GM23248 (cell line): ENCODE measurements at regions not wholly inside any gene's neighbourhood (a gene's known extent, or its start where the extent isn't known, plus 50 kb on each side); places are given as distances from the start of the nearest gene placed in this dataset.

Experiments
- EZH2 ChIP-seq: fragments of 200-600 bp; sonication (generic); IDR thresholded peaks from 2 replicates; pipeline ENCODE4 v1.6.1; 2018; ENCODE audit warnings: antibody characterized with exemption, mild to moderate bottlenecking; ENCODE audit not compliant: insufficient read depth, poor library complexity, severe bottlenecking
- EZH2phosphoT487 ChIP-seq: fragments of 200-600 bp; sonication (generic); IDR thresholded peaks from 2 replicates; pipeline ENCODE4 v1.6.1; 2018; ENCODE audit warnings: antibody characterized with exemption, moderate library complexity, mild to moderate bottlenecking, low read depth; ENCODE audit not compliant: insufficient read depth

GRCh38 chr6:71460933-71461332 lies 172.3 kb downstream of the OGFRL1 start:
- TF ChIP-seq EZH2 (no peak), EZH2phosphoT487 (no peak)
